Suprapubic skin (tissue), 4 donors: ENCODE measurements at regions not wholly inside any gene's neighbourhood (a gene's known extent, or its start where the extent isn't known, plus 50 kb on each side); places are given as distances from the start of the nearest gene placed in this dataset.

Experiments used
- DNase-seq, 2 donors: peaks; one replicate each; pipeline ENCODE4 v3.0.0-alpha.2; 2019; ENCODE audit warnings: low spot score in 2 of 2
- H3K27ac ChIP-seq: fragments of 200-600 bp; sonication (generic); one replicate; pipeline ENCODE4 v1.5.1; 2019
- H3K27me3 ChIP-seq: fragments of 200-600 bp; sonication (generic); one replicate; pipeline ENCODE4 v1.5.1; 2019
- H3K36me3 ChIP-seq: fragments of 200-600 bp; sonication (generic); one replicate; pipeline ENCODE4 v1.5.1; 2019
- H3K4me1 ChIP-seq: fragments of 200-600 bp; sonication (generic); one replicate; pipeline ENCODE4 v1.5.1; 2019
- H3K4me3 ChIP-seq: fragments of 200-600 bp; sonication (generic); one replicate; pipeline ENCODE4 v1.5.1; 2019; ENCODE audit warnings: mild to moderate bottlenecking
- H3K9me3 ChIP-seq: fragments of 200-600 bp; sonication (generic); one replicate; pipeline ENCODE4 v1.5.1; 2019
- CTCF ChIP-seq, 2 donors: fragments of 200-600 bp in 1 of 2; fragments of 450-650 bp in 1 of 2; sonication (generic) in 1 of 2; IDR thresholded peaks; one replicate each; pipeline ENCODE4 v1.5.1; 2016 to 2019; ENCODE audit warnings: antibody characterized with exemption in 2 of 2, mild to moderate bottlenecking in 1 of 2, moderate library complexity in 1 of 2
- EP300 ChIP-seq: sonication (generic); formaldehyde crosslinking; IDR thresholded peaks from one replicate; pipeline ENCODE4 v1.6.1; 2017; ENCODE audit warnings: antibody characterized with exemption
- POLR2A ChIP-seq, 2 donors: fragments of 450-650 bp; IDR thresholded peaks; one replicate each; pipeline ENCODE4 v1.6.1; 2017; ENCODE audit warnings: antibody characterized with exemption in 2 of 2, mild to moderate bottlenecking in 2 of 2, moderate library complexity in 2 of 2
- POLR2AphosphoS5 ChIP-seq, 3 donors: sonication (generic); formaldehyde crosslinking; IDR thresholded peaks; one replicate each; pipeline ENCODE4 v1.6.1; 2017; ENCODE audit warnings: antibody characterized with exemption in 3 of 3
- WGBS: methylation state at CpG from one replicate; pipeline ENCODE4 v1.1.5; 2018; 5-methylcytosine and 5-hydroxymethylcytosine counted together

- 78% methylated on average over 8 of the region's 16 CpGs for WGBS
- H3K4me3 ChIP-seq = no peak overlapping the region
- no peak overlapping the region for H3K27ac ChIP-seq
- H3K4me1 ChIP-seq = no peaks in the 10 kb centered on the region
- no peak for DNase-seq
- H3K27me3 ChIP-seq = peaks cover 65% of the 10 kb centered on the region
- TF ChIP-seq CTCF (IDR thresholded peaks at IDR 0.05) (no peak), EP300 (no peak), POLR2A (IDR thresholded peaks at IDR 0.05) (no peak), POLR2AphosphoS5 (IDR thresholded peaks at IDR 0.05) (no peak)
- H3K36me3 ChIP-seq = no peaks in the 10 kb centered on the region
- H3K9me3 ChIP-seq = no peaks in the 10 kb centered on the region
Observed at GRCh38 chr14:104372390-104373054, 207.0 kb upstream of the C14orf180 start.

GRCh38 chr14:104373055-104373854 is 206.3 kb upstream of the C14orf180 start:
- Histone ChIP-seq H3K4me1 (no peaks in the 10 kb centered on the region), H3K27me3 (peaks cover 58% of the 10 kb centered on the region), H3K4me3 (no peak overlapping the region), H3K9me3 (no peaks in the 10 kb centered on the region), H3K36me3 (no peaks in the 10 kb centered on the region), H3K27ac (no peak overlapping the region)
- TF ChIP-seq CTCF (IDR thresholded peaks at IDR 0.05) (no peak), POLR2A (IDR thresholded peaks at IDR 0.05) (no peak), EP300 (no peak), POLR2AphosphoS5 (IDR thresholded peaks at IDR 0.05) (no peak)
- DNase-seq = no peak
- 68% methylated on average over 22 of the region's 26 CpGs for WGBS

- Histone ChIP-seq H3K4me3 (no peak overlapping the region), H3K27ac (no peak overlapping the region), H3K9me3 (no peaks in the 10 kb centered on the region), H3K36me3 (no peaks in the 10 kb centered on the region), H3K27me3 (peaks cover 52% of the 10 kb centered on the region), H3K4me1 (no peaks in the 10 kb centered on the region)
- no peak for DNase-seq
- 79% methylated on average over 32 of the region's 33 CpGs for WGBS
- no peak for TF ChIP-seq EP300
- TF ChIP-seq POLR2AphosphoS5 (IDR thresholded peaks at IDR 0.05) = no peak
- TF ChIP-seq POLR2A (IDR thresholded peaks at IDR 0.05) = no peak
- TF ChIP-seq CTCF (IDR thresholded peaks at IDR 0.05) = no peak
Observed at GRCh38 chr14:104373855-104374717, 205.5 kb upstream of the C14orf180 start.

GRCh38 chr14:104374718-104375080 is 204.9 kb upstream of the C14orf180 start:
- WGBS = 78% methylated on average over 3 of the region's 3 CpGs
- no peak for DNase-seq
- TF ChIP-seq POLR2A (IDR thresholded peaks at IDR 0.05) = no peak
- TF ChIP-seq CTCF (IDR thresholded peaks at IDR 0.05) = no peak
- TF ChIP-seq POLR2AphosphoS5 (IDR thresholded peaks at IDR 0.05) = no peak
- TF ChIP-seq EP300 = no peak
- Histone ChIP-seq H3K4me1 (no peaks in the 10 kb centered on the region), H3K4me3 (no peak overlapping the region), H3K27ac (no peak overlapping the region), H3K36me3 (no peaks in the 10 kb centered on the region), H3K27me3 (peaks cover 46% of the 10 kb centered on the region), H3K9me3 (no peaks in the 10 kb centered on the region)
